Left ventricle myocardium superior (tissue), 1 donor: ENCODE measurements at regions not wholly inside any gene's neighbourhood (a gene's known extent, or its start where the extent isn't known, plus 50 kb on each side); places are given as distances from the start of the nearest gene placed in this dataset.
"Not testable (repeated sequence)": the region's sequence is repeated elsewhere in the genome, so short reads cannot be mapped to it uniquely, and the experiment has no call there.

ENCODE experiments used
- ATAC-seq: fragments of 200-7000 bp; cut with Tn5 transposase; one replicate; pipeline ENCODE4 v1.9.1; 2020; ENCODE audit warnings: mild to moderate bottlenecking, moderate library complexity
- DNase-seq: peaks from one replicate; pipeline ENCODE4 v3.0.0-alpha.2; 2020
- intact Hi-C: fragments of 100-400 bp; cut with micrococcal nuclease; formaldehyde crosslinking; loops from one replicate; pipeline ENCODE4 v1.11.0; 2022
- donor health status: DM: no; HTN: yes; CAD: no; lungs with severe emphysema.

DNA sequence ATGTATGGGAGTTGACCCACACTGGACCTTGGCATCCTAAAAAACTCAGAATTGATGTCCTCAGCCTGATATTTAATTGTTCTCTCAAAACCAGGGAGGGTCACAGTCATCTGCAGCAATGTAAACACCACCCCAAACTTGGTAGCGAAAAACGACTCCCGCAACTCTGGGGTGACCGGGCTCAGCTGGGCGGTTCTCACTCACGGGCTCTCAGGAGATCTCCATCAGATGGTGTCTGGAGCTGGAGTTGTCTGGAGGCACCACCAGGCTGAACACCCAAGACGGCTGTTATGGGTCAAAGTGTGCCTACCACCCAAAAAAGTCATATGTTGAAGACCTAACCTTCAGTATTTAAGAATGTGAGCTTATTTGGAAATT lies 50.9 kb upstream of the NXT1 start:
- ATAC-seq (no peak), DNase-seq (no peak)
- intact Hi-C loops = no loop called here

GRCh38 chr20:23298926-23299672 lies 51.5 kb upstream of the NXT1 start:
- no peak for ATAC-seq
- intact Hi-C loops = no loop called here
- no peak for DNase-seq

- ATAC-seq (no peak), DNase-seq (no peak)
- intact Hi-C loops = no loop called here
These were observed 52.4 kb upstream of the NXT1 start for GRCh38 chr20:23298155-23298554.

DNA sequence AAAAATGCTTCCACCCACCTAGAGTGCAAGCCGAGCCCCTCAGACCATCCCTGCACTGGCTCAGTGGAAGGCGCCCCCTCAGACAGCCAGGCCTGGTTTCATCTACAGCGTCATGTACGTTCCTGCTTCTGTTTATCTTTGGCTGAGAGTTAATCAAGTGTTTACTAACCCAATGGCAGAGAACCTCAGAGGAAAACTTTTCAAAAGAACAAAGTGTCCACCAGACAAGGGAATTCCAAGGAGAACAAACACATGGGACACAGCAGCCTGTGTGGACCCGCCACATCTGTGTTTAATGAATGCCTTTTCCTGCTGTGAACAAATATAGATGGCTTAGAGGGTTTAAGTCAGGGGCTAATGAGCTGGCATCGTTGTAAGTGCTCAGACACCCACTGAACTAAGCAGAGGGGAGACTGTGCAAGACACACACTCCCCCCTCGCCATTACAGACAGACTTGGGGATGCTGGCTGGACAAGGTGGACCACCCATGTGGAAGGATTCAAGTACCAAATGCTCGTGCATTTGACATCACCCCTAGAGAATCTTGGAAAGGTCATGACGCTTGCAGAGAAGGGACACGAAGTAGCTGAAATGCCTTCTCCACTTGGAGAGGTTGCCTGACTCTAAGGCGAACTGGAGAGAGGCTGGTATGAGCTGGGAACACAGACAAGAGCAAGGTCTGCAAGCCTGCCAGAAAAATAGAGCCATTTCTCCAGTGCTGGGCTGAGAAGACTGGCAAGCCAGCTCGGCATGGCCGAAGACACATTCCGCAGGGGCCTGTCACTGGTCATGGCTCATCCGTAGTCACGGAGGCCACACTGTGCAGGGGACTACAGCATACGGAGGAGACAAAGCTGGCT lies 53.5 kb upstream of the NXT1 start:
- intact Hi-C loops = no loop called here
- no peak for DNase-seq
- ATAC-seq = no peak

GRCh38 chr20:23295934-23296333 lies 54.7 kb upstream of the NXT1 start:
- DNase-seq = no peak
- ATAC-seq = no peak
- intact Hi-C loops = no loop called here

- no peak for ATAC-seq
- intact Hi-C loops = no loop called here
- DNase-seq = no peak
These were observed 55.9 kb upstream of the NXT1 start for GRCh38 chr20:23294671-23295070.

DNA sequence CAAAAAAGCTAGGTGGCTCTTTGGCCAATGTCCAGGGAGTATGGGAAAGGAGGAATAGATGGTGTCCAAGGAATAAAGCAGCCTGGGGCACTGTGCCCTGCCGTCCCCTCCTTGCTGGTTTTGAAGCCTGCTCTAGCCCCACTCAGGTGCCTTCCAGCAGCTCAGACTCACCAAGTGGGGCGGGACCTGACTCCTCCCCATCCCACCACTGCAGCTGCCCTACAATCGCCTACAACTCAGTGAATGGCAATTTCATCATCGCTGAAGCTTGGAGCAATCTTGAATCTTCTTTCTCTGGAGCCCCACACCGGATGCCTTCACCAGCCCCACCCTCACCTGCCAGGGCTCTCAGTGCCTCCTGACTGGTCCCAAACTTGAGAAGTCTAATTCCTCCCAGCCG lies 56.4 kb upstream of the NXT1 start:
- intact Hi-C loops = no loop called here
- ATAC-seq = peak; percentile 12

GRCh38 chr20:23293689-23294088 lies 56.9 kb upstream of the NXT1 start:
- intact Hi-C loops = no loop called here
- peak; percentile 88 for ATAC-seq
- DNase-seq = no peak

More for the DNA sequence above, 56.4 kb upstream of the NXT1 start:
- DNase-seq = no peak

DNA sequence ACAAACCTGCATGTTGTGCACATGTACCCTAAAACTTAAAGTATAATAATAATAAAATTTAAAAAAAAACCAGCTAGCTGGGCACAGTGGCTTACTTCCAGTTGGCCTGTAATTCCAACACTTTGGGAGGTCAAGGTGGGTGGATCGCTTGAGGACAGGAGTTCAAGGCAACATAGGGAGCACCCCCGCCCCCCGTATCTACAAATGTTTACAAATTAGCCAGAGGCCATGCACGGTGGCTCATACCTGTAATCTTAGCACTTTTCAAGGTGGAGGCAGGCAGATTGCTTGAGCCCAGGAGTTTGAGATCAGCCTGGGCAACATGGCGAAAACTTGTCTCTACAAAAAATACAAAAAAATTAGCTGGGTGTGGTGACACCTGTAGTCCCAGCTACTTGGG lies 58.3 kb upstream of the NXT1 start:
- intact Hi-C loops, DNase-seq, ATAC-seq: not testable (repeated sequence)

- no peak for DNase-seq
- peak; percentile 41 for ATAC-seq
- intact Hi-C loops = no loop called here
These were observed 58.9 kb upstream of the NXT1 start for GRCh38 chr20:23291575-23292240.

GRCh38 chr20:23290761-23291574 lies 59.6 kb upstream of the NXT1 start:
- ATAC-seq (no peak), DNase-seq (no peak)
- intact Hi-C loops = no loop called here

DNA sequence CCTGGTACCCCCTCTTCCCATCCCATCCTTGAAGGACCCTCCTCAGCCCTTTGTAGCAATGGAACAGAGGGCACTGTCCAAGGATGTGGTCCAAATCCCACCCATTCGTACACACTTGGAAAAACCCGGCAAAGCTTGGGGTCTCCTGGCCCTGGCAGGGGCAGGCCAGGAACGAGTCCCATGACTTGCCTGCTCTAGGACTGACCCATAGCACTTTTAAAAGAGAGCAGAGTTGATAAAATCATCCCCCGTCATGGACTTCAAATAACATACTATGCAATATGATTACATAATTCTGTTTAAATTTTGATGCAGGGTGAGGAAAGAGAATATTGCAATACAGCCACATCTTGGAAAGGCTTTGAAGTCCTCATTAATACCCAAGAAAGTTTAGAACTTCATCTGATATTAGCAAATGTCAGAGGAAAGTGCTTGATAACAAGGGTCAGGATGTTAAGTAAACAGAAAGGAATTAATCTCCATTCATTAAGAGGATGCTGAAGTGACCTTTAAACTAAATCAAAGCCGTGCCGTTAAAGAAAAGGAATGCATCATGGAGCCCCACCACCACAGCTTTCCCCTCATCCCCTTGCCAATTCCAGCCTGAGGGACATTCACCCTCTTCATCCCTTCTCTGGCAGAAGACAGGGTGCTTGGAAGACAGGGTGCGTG lies 60.7 kb upstream of the NXT1 start:
- intact Hi-C loops = no loop called here
- ATAC-seq (no peak), DNase-seq (no peak)

DNA sequence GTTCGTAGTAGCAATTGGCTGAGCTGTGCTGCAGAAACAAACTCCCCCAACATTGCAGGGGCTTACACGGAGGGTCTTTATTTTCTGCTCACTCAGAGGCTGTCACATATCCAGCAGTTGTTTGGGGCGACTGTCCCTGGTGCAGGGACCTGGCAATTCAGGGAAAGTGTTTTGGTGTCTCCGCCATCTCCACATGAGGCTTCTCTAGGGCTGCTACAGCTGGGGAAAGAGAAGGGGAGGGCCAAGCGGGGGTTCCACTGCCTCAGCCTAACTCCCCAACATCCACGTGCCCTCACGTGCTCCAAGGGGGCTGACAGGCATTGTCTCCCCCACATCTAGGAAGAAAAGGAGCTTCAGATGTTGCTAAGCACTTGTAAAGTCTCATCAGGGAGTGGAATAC lies 61.3 kb upstream of the NXT1 start:
- ATAC-seq (no peak), DNase-seq (no peak)
- intact Hi-C loops = no loop called here

DNA sequence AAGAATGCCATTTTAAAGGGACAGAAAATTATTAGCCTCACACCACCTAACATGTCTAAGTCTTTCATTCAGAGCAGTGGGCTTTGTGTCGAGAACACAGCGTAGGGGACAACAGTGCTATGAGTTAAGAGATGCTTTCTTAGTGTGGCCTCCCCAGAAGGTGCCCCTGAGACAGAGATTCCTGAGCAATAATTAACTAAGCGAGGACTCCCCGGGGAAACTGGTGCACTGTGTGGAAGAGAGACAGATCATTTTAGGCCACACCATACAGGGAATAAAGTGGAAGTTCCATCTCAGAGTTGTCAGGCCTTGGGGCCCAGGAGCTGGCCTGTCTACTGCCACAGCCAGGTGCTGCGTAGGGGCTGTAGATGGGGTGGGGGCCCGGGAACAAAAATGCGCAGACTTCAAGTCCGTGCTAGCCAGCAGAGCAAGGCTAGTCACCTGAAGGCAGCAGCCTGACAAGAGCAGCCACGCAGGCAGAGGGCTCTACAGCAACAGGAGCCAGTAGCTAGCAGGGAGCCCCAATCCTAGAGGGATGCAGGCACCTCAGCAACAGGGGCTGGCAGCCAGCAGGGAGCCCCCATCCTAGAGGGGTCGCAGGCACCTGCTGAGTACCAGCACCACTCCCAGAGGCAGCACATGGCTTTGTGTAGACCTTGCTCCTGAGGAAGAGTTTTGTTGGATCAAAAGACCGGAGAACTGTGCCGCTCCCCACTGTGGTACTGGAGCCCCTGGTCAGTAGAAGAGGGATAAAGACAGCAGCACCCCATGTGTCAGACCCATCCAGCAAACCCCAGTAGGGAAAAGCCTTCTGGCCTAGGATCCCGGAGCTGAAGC lies 63.0 kb upstream of the NXT1 start:
- DNase-seq (no peak), ATAC-seq (no peak)
- intact Hi-C loops = no loop called here

DNA sequence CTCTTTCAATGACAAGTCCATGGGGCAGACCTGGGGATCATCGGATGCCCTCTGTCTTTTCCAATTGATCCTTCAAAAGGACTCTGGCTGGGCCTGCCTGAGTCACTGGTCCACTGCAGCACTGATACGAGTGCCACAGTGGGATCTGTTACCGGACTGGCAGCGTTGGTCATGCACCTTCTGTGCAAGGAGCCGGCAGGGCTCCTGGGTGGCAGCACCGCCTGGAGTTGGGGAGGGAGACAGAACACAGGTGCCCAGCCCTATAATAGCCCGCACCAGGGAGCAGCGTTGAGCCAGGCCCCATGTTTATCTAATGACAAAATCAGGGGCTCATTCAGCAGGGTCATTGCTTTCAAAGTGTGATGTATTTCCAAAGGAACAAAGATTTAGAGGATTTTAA lies 64.2 kb upstream of the NXT1 start:
- DNase-seq = no peak
- intact Hi-C loops = no loop called here
- ATAC-seq = no peak

- DNase-seq (no peak), ATAC-seq (no peak)
- intact Hi-C loops = no loop called here
These were observed 65.1 kb upstream of the NXT1 start for GRCh38 chr20:23285536-23285935.

DNA sequence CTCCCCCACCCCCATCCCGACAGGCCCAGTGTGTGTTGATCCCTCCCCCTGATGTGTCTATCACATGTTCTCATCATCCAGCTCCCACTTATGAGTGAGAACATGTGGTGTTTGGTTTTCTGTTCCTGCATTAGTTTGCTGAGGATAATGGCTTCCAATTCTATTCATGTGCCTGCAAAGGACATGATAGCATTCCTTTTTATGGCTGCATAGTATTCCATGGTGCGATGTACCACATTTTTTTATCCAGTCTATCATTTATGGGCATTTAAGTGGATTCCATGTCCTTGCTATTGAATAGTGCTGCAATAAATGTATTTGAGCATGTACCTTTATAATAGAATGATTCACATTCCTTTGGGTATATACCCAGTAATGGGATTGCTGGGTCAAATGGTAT lies 66.6 kb upstream of the NXT1 start:
- no peak for DNase-seq
- intact Hi-C loops = no loop called here
- no peak for ATAC-seq
